Sciatic nerve (tissue), 2 donors: ENCODE measurements at regions not wholly inside any gene's neighbourhood (a gene's known extent, or its start where the extent isn't known, plus 50 kb on each side); places are given as distances from the start of the nearest gene placed in this dataset.

Experiments
- ATAC-seq: fragments of 200-7000 bp; cut with Tn5 transposase; one replicate; pipeline ENCODE4 v1.9.1; 2020; ENCODE audit warnings: mild to moderate bottlenecking, moderate library complexity
- DNase-seq: peaks from one replicate; pipeline ENCODE4 v3.0.0-alpha.2; 2020; ENCODE audit warnings: low spot score
- intact Hi-C: fragments of 100-400 bp; cut with DNase I; formaldehyde crosslinking; loops from one replicate; pipeline ENCODE4 v1.14.2; 2022
- donor health status: DM: no; HTN: no; CAD: no.
- donor health status: DM: no; HTN: no; CAD: no.

- no peak for DNase-seq
- ATAC-seq = no peak
- intact Hi-C loops = no loop called here
Measured at GRCh38 chr21:40972151-40972550, 125.2 kb upstream of the DSCAM start.

- no peak for DNase-seq
- no peak for ATAC-seq
- intact Hi-C loops = no loop called here
Measured at GRCh38 chr21:40976198-40977109, 129.5 kb upstream of the DSCAM start.

GRCh38 chr21:40985370-40985769 lies 138.4 kb upstream of the DSCAM start:
- ATAC-seq (no peak), DNase-seq (no peak)
- intact Hi-C loops = no loop called here

GRCh38 chr21:40990366-40990765 lies 143.4 kb upstream of the DSCAM start:
- ATAC-seq (no peak), DNase-seq (no peak)
- intact Hi-C loops = no loop called here

- DNase-seq (no peak), ATAC-seq (no peak)
- intact Hi-C loops = no loop called here
Measured at GRCh38 chr21:40997831-40998230, 150.9 kb upstream of the DSCAM start.

GRCh38 chr21:41000838-41001237 lies 153.9 kb upstream of the DSCAM start:
- DNase-seq = no peak
- ATAC-seq = no peak
- intact Hi-C loops = no loop called here

GRCh38 chr21:41006636-41007035 lies 159.7 kb upstream of the DSCAM start:
- ATAC-seq (no peak), DNase-seq (no peak)
- intact Hi-C loops = no loop called here

GRCh38 chr21:41008351-41008750 lies 159.6 kb upstream of the BACE2 start:
- DNase-seq (no peak), ATAC-seq (no peak)
- intact Hi-C loops = no loop called here

GRCh38 chr21:41008974-41009373 lies 159.0 kb upstream of the BACE2 start:
- DNase-seq (no peak), ATAC-seq (peak; percentile 32)
- intact Hi-C loops = no loop called here

- DNase-seq = no peak
- intact Hi-C loops = no loop called here
Measured at GRCh38 chr21:41009398-41010100, 158.4 kb upstream of the BACE2 start.

GRCh38 chr21:41010101-41010435 lies 157.9 kb upstream of the BACE2 start:
- intact Hi-C loops = no loop called here
- DNase-seq (no peak), ATAC-seq (no peak)

More at GRCh38 chr21:41009398-41010100, 158.4 kb upstream of the BACE2 start:
- ATAC-seq = no peak

- intact Hi-C loops = no loop called here
- no peak for DNase-seq
- ATAC-seq = peak; percentile 40
Measured at GRCh38 chr21:41011098-41011731, 156.7 kb upstream of the BACE2 start.

GRCh38 chr21:41011951-41012366 lies 156.0 kb upstream of the BACE2 start:
- DNase-seq = no peak
- intact Hi-C loops = no loop called here
- peak; percentile 91 for ATAC-seq

GRCh38 chr21:41012425-41012824 lies 155.5 kb upstream of the BACE2 start:
- ATAC-seq = no peak
- DNase-seq = no peak
- intact Hi-C loops = no loop called here

- intact Hi-C loops = no loop called here
- ATAC-seq (no peak), DNase-seq (no peak)
Measured at GRCh38 chr21:41016472-41016871, 151.5 kb upstream of the BACE2 start.

GRCh38 chr21:41018431-41018830 lies 149.5 kb upstream of the BACE2 start:
- intact Hi-C loops = no loop called here
- ATAC-seq = no peak

GRCh38 chr21:41023936-41024335 lies 144.0 kb upstream of the BACE2 start:
- intact Hi-C loops = no loop called here
- ATAC-seq (no peak), DNase-seq (no peak)

More at GRCh38 chr21:41018431-41018830, 149.5 kb upstream of the BACE2 start:
- no peak for DNase-seq

GRCh38 chr21:41024341-41024740 lies 143.6 kb upstream of the BACE2 start:
- DNase-seq (no peak), ATAC-seq (no peak)
- intact Hi-C loops = no loop called here

GRCh38 chr21:41024746-41025254 lies 143.2 kb upstream of the BACE2 start:
- no peak for DNase-seq
- peak; percentile 84 for ATAC-seq
- intact Hi-C loops = no loop called here

GRCh38 chr21:41029571-41029970 lies 138.4 kb upstream of the BACE2 start:
- intact Hi-C loops = no loop called here
- ATAC-seq = no peak
- DNase-seq = no peak
